HG03342 (cell line): ENCODE measurements at regions not wholly inside any gene's neighbourhood (a gene's known extent, or its start where the extent isn't known, plus 50 kb on each side); places are given as distances from the start of the nearest gene placed in this dataset.

ENCODE experiments used
- ATAC-seq: cut with Tn5 transposase; IDR thresholded peaks from one replicate; pipeline ENCODE4 v1.9.1; 2021; ENCODE audit warnings: mild to moderate bottlenecking, moderate library complexity; ENCODE audit not compliant: unreplicated experiment

GRCh38 chr9:93829271-93830011 is 125.7 kb downstream of the BARX1 start:
- ATAC-seq = no peak

GRCh38 chr9:93828331-93829097 is 126.6 kb downstream of the BARX1 start:
- ATAC-seq = no peak

GRCh38 chr9:93827545-93828330 is 127.4 kb downstream of the BARX1 start:
- peak; percentile 65 for ATAC-seq

GRCh38 chr9:93826905-93827544 is 128.1 kb downstream of the BARX1 start:
- ATAC-seq = no peak

GRCh38 chr9:93826209-93826608 is 128.9 kb downstream of the BARX1 start:
- ATAC-seq = no peak

- no peak for ATAC-seq
Observed at GRCh38 chr9:93825348-93826115, 129.6 kb downstream of the BARX1 start.

GRCh38 chr9:93824386-93825294 is 130.5 kb downstream of the BARX1 start:
- ATAC-seq = no peak

GRCh38 chr9:93823245-93824072 is 131.7 kb downstream of the BARX1 start:
- no peak for ATAC-seq

- no peak for ATAC-seq
Observed at GRCh38 chr9:93822229-93822628, 132.9 kb downstream of the BARX1 start.

- ATAC-seq = no peak
Observed at GRCh38 chr9:93821307-93821703, 133.8 kb downstream of the BARX1 start.

GRCh38 chr9:93820667-93821306 is 134.4 kb downstream of the BARX1 start:
- ATAC-seq = no peak

- ATAC-seq = no peak
Observed at GRCh38 chr9:93819905-93820304, 135.2 kb downstream of the BARX1 start.

GRCh38 chr9:93818827-93819472 is 136.2 kb downstream of the BARX1 start:
- no peak for ATAC-seq

- ATAC-seq = no peak
Observed at GRCh38 chr9:93818237-93818636, 136.9 kb downstream of the BARX1 start.

GRCh38 chr9:93815677-93816076 is 139.5 kb downstream of the BARX1 start:
- no peak for ATAC-seq

- ATAC-seq = no peak
Observed at GRCh38 chr9:93815135-93815534, 140.0 kb downstream of the BARX1 start.
